Chondrocyte (in vitro differentiated cells): ENCODE measurements at regions not wholly inside any gene's neighbourhood (a gene's known extent, or its start where the extent isn't known, plus 50 kb on each side); places are given as distances from the start of the nearest gene placed in this dataset.
"Not testable (repeated sequence)": the region's sequence is repeated elsewhere in the genome, so short reads cannot be mapped to it uniquely, and the experiment has no call there.

Experiments used
- DNase-seq: peaks from one replicate; pipeline ENCODE4 v3.0.0; 2021; ENCODE audit warnings: mixed read lengths, low spot score
- H3K27ac Mint-ChIP-seq: one replicate; pipeline ENCODE4 v1.8.0; 2021; ENCODE audit warnings: mild to moderate bottlenecking, moderate library complexity, mixed read lengths; ENCODE audit not compliant: unreplicated experiment
- H3K27me3 Mint-ChIP-seq: 2 replicates; pipeline ENCODE4 v1.8.0; 2021; ENCODE audit warnings: low read depth, mixed read lengths
- H3K36me3 Mint-ChIP-seq: 2 replicates; pipeline ENCODE4 v1.8.0; 2021; ENCODE audit warnings: low read depth, mixed read lengths
- H3K4me1 Mint-ChIP-seq: 2 replicates; pipeline ENCODE4 v1.8.0; 2021; ENCODE audit warnings: low read depth, mild to moderate bottlenecking, mixed read lengths
- H3K4me3 Mint-ChIP-seq: one replicate; pipeline ENCODE4 v1.8.0; 2021; ENCODE audit warnings: mild to moderate bottlenecking, moderate library complexity, mixed read lengths; ENCODE audit not compliant: unreplicated experiment
- H3K9me3 Mint-ChIP-seq: 2 replicates; pipeline ENCODE4 v1.8.0; 2021; ENCODE audit warnings: low read depth, mixed read lengths
- TF ChIP-seq, protein P1 (sequence below): fragments of 200-600 bp; sonication (generic); IDR thresholded peaks from 2 replicates; pipeline ENCODE4 v1.5.0; 2021; ENCODE audit warnings: antibody characterized with exemption, mild to moderate bottlenecking, moderate library complexity

DNA sequence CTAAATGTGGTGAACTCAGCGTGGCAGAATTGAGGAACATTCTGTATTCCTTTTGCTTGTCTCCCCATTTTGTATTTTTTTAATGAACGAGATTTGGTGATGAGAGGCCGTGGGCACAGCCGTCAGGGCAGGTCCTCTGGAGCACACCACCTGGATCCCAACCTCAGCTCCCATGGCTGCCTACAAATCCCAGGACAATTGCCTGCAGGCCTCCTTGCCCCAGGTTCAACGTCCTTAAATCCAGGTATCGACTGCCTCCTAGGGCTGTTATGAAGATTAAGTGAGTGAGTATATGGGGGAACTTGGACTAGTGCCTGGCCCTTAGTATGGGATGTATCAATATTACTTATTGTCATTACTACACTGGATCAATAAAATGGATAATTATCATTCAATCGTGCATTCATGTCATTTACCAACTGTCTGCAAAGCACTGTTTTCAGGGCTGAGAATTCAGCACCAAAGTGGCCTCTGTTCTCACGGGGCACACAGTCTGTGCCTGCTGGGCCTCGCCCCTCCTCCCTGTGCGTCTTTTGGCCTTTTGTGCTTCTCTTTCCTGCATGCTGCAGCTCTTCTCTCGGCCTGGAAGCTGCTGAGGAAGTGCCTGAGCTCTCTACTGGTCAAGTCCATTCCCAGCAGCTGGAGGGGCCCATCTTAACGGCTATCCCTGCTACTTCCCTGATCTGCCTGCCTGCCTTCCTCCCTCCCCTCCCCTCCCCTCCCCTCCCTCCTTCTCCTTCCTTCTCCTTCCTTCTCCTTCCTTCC, 1343.7 kb downstream of the BRD1 start:
- peaks cover 2% of the 10 kb centered on the region for H3K27me3 Mint-ChIP-seq
- TF ChIP-seq, protein P1, sequence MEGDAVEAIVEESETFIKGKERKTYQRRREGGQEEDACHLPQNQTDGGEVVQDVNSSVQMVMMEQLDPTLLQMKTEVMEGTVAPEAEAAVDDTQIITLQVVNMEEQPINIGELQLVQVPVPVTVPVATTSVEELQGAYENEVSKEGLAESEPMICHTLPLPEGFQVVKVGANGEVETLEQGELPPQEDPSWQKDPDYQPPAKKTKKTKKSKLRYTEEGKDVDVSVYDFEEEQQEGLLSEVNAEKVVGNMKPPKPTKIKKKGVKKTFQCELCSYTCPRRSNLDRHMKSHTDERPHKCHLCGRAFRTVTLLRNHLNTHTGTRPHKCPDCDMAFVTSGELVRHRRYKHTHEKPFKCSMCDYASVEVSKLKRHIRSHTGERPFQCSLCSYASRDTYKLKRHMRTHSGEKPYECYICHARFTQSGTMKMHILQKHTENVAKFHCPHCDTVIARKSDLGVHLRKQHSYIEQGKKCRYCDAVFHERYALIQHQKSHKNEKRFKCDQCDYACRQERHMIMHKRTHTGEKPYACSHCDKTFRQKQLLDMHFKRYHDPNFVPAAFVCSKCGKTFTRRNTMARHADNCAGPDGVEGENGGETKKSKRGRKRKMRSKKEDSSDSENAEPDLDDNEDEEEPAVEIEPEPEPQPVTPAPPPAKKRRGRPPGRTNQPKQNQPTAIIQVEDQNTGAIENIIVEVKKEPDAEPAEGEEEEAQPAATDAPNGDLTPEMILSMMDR: no peak
- DNase-seq: no peak
- no peaks in the 10 kb centered on the region for H3K4me1 Mint-ChIP-seq
- no peak overlapping the region for H3K4me3 Mint-ChIP-seq
- H3K9me3 Mint-ChIP-seq: no peaks in the 10 kb centered on the region
- H3K27ac Mint-ChIP-seq: no peak overlapping the region
- H3K36me3 Mint-ChIP-seq: no peaks in the 10 kb centered on the region

DNA sequence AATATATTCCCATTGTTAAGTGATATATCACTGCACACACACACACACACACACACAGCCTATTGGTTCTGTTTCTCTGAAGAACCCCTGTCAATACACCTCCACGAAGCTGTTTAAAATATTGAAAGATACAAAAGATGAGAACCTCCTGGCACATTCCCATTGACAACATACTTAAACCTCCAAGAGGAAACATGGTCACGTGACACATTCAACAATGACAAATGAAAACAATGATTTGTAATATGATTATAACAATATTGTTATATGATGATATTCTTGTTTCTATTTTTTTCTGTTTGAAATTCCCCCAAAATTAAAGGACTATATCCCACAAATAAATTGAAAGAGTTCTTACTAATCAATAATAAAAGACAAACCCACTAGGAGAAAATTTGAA, 1344.9 kb downstream of the BRD1 start:
- no peak for DNase-seq
- no peaks in the 10 kb centered on the region for H3K36me3 Mint-ChIP-seq
- peaks cover 2% of the 10 kb centered on the region for H3K27me3 Mint-ChIP-seq
- H3K9me3 Mint-ChIP-seq: no peaks in the 10 kb centered on the region
- no peak overlapping the region for H3K27ac Mint-ChIP-seq
- no peak overlapping the region for H3K4me3 Mint-ChIP-seq
- H3K4me1 Mint-ChIP-seq: no peaks in the 10 kb centered on the region
- TF ChIP-seq, protein P1: no peak

DNA sequence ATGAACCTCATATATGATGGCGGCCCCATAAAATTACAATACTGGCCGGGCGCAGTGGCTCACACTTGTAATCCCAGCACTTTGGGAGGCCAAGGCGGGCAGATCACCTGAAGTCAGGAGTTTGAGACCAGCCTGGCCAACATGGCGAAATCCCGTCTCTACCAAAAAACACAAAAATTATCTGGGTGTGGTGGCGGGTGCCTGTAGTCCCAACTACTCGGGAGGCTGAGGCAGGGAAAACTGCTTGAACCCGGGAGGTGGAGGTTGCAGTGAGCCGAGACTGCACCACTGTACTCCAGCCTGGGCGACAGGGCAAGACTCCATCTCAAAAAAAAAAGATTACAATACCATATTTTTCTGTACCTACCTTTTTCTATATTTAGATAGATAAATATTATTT, 1345.5 kb downstream of the BRD1 start:
- not testable (repeated sequence) for H3K9me3 Mint-ChIP-seq, H3K4me3 Mint-ChIP-seq, H3K36me3 Mint-ChIP-seq, H3K4me1 Mint-ChIP-seq, H3K27ac Mint-ChIP-seq, DNase-seq, H3K27me3 Mint-ChIP-seq

DNA sequence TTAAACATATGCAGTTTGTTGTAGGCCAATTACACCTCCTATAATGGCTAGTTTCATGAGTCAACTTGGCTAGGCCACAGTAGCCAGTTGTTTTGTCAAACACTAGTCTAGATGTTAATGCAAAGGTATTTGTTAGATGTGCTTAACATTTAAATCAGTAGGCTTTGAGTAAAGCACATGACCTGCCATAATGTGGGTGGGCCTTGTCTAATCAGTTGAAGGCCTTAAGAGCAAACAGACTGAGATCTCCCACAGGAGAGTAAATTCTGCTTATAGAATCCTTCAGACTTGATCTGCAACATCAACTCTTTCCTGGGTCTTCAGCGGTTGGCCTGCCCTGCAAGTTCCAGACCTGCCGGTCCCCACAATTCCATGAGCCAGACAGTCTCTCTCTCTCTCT, 1345.9 kb downstream of the BRD1 start:
- no peaks in the 10 kb centered on the region for H3K4me1 Mint-ChIP-seq
- H3K27me3 Mint-ChIP-seq: peaks cover 2% of the 10 kb centered on the region
- no peak overlapping the region for H3K4me3 Mint-ChIP-seq
- TF ChIP-seq, protein P1: no peak
- no peaks in the 10 kb centered on the region for H3K36me3 Mint-ChIP-seq
- no peaks in the 10 kb centered on the region for H3K9me3 Mint-ChIP-seq
- H3K27ac Mint-ChIP-seq: no peak overlapping the region
- no peak for DNase-seq

DNA sequence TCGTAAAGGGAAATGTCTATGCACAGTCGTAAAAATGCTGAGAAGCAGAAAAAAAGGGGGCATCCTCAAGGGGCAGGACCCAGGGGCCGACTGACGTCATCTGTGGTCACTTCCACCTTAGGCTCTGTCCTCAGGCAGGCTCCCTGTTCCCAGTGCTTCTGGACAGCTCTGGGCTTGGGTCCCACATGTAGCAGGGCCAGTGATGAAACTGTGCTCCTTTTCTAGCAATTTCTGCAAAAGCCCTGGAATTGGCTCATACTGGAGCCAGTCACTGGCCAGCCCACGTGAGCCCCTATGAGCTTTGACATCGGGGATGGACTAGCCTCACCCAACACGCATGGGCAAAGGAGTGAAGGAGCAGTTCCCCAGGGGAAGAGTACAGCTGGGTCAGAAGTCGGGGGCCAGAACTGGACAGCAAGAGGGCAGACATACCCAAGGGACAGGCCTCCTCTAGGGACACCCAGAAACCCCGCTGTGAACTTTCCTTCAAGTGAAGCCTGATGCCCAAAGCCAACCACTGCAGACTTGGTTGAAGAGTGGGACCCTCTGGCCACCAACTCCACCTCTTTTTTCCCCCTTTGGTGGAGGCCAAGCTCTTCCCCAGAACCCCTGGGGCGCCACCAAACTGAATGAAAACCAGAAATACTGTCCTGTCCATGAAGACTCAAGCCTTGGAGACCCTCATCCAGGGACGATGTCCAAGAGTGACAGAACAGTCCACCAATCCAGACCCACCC, 1349.0 kb downstream of the BRD1 start:
- Mint-ChIP-seq H3K27ac (no peak overlapping the region), H3K27me3 (no peaks in the 10 kb centered on the region), H3K4me3 (no peak overlapping the region), H3K36me3 (no peaks in the 10 kb centered on the region), H3K9me3 (no peaks in the 10 kb centered on the region), H3K4me1 (no peaks in the 10 kb centered on the region)
- TF ChIP-seq, protein P1: no peak
- DNase-seq: peak; percentile 60
